K562 (cell line): ENCODE measurements at regions not wholly inside any gene's neighbourhood (a gene's known extent, or its start where the extent isn't known, plus 50 kb on each side); places are given as distances from the start of the nearest gene placed in this dataset.

Experiments
- ATAC-seq: fragments of 200-7000 bp; cut with Tn5 transposase; 3 replicates; pipeline ENCODE4 v1.9.1; 2020; ENCODE audit warnings: moderate library complexity
- BruUV-seq: library from RNA; stranded (reverse); fragments of 400-500 nt; replicated peaks from 2 replicates; lab custom pipeline; 2021; lab: Mats Ljungman, UMichigan
- CTCF ChIA-PET: fragments of 300-600 bp; formaldehyde crosslinking; extraction: SDS; loops from one replicate; lab custom pipeline; 2021; ENCODE audit warnings: low intra/inter-chr PET ratio; lab: Yijun Ruan, JAX
- POLR2A ChIA-PET: fragments of 300-600, 350-650 bp; sonication (Branson Sonifier 250); formaldehyde crosslinking; extraction: SDS; loops from one replicate; lab custom pipeline; 2021; ENCODE audit warnings: antibody characterized with exemption, inconsistent platforms; lab: Yijun Ruan, JAX
- DNase-seq, 4 experiments: peaks; one replicate each; pipeline versions ENCODE4 v3.0.0 to v3.0.0-alpha.2; 2011 to 2018; ENCODE audit warnings: low spot score in 3 of 4, mixed read lengths in 3 of 4; ENCODE audit errors: extremely low read depth in 1 of 4
- FAIRE-seq: peaks from 2 replicates; lab custom pipeline; 2011; peaks lifted over from hg19 to GRCh38; lab: Jason Lieb, UNC
- H2AFZ ChIP-seq: 2 replicates; pipeline ENCODE4 v1.6.0; 2011; ENCODE audit warnings: low read depth, low read length, control low read depth, inconsistent platforms
- H3K27ac ChIP-seq: fragments of 200-600 bp; 3 replicates; pipeline ENCODE4 v1.8.0; 2011; ENCODE audit warnings: low read depth, mild to moderate bottlenecking, control low read depth, inconsistent platforms, low read length, moderate library complexity, mixed read lengths; ENCODE audit errors: extremely low read depth
- H3K27me3 ChIP-seq, 2 experiments: fragments of 300-600 bp in 1 of 2; 2 replicates in 1 of 2; 3 replicates in 1 of 2; pipeline versions ENCODE4 v1.6.0 to v1.8.0; 2011; ENCODE audit warnings: inconsistent platforms in 2 of 2, low read length in 2 of 2, mild to moderate bottlenecking in 1 of 2, mixed read lengths in 1 of 2, moderate library complexity in 1 of 2; ENCODE audit not compliant: control insufficient read depth in 2 of 2, insufficient read depth in 2 of 2
- H3K36me3 ChIP-seq: fragments of 300-600 bp; 3 replicates; pipeline ENCODE4 v1.8.0; 2011; ENCODE audit warnings: mild to moderate bottlenecking, low read length, inconsistent platforms; ENCODE audit not compliant: control insufficient read depth, insufficient read depth
- H3K4me1 ChIP-seq, 2 experiments: fragments of 200-600 bp in 1 of 2; replicated peaks in 1 of 2; 2 replicates in 1 of 2; 3 replicates in 1 of 2; pipeline versions ENCODE4 v1.5.1 to v1.8.0; 2011; ENCODE audit warnings: inconsistent platforms in 2 of 2, low read length in 2 of 2, mild to moderate bottlenecking in 1 of 2, mixed read lengths in 1 of 2, moderate library complexity in 1 of 2; ENCODE audit not compliant: control insufficient read depth in 2 of 2, insufficient read depth in 2 of 2
- H3K4me2 ChIP-seq: 2 replicates; pipeline ENCODE4 v1.6.1; 2011; ENCODE audit warnings: low read length, control low read depth, inconsistent platforms, mixed read lengths; ENCODE audit not compliant: insufficient read depth
- H3K4me3 ChIP-seq: fragments of 200-600 bp; sonication (generic), shearing (Covaris generic); 2 replicates; pipeline ENCODE4 v1.5.1; 2016; ENCODE audit warnings: control low read depth, inconsistent platforms
- H3K79me2 ChIP-seq: fragments of 200-600 bp; 3 replicates; pipeline ENCODE4 v1.8.0; 2011; ENCODE audit warnings: low read length, inconsistent platforms; ENCODE audit not compliant: control insufficient read depth, insufficient read depth
- H3K9ac ChIP-seq, 2 experiments: 2 replicates each; pipeline versions ENCODE4 v1.6.0 to v1.6.1; 2011; ENCODE audit warnings: low read depth in 2 of 2, low read length in 2 of 2, control low read depth in 1 of 2, inconsistent platforms in 1 of 2, mild to moderate bottlenecking in 1 of 2, mixed read lengths in 1 of 2; ENCODE audit not compliant: insufficient read depth in 1 of 2
- H3K9me1 ChIP-seq: one replicate; pipeline ENCODE4 v1.6.0; 2011; ENCODE audit warnings: inconsistent platforms, mild to moderate bottlenecking, low read length, moderate library complexity; ENCODE audit not compliant: control insufficient read depth, insufficient read depth
- H3K9me3 ChIP-seq: replicated peaks from 2 replicates; pipeline ENCODE4 v1.5.1; 2011; ENCODE audit warnings: low read depth, low read length, inconsistent platforms; ENCODE audit not compliant: control insufficient read depth, insufficient read depth
- H4K20me1 ChIP-seq: replicated peaks from 2 replicates; pipeline ENCODE4 v1.6.1; 2011; ENCODE audit warnings: low read length, inconsistent platforms, mixed read lengths; ENCODE audit not compliant: control insufficient read depth, insufficient read depth
- NRF1 ChIP-seq, 2 experiments: fragments of 450-650 bp; IDR thresholded peaks in 1 of 2; conservative IDR thresholded peaks in 1 of 2; 2 replicates each; pipeline ENCODE4 v1.6.1; 2014; ENCODE audit warnings: mild to moderate bottlenecking in 2 of 2
- RAD51 ChIP-seq: fragments of 450-650 bp; IDR thresholded peaks from 2 replicates; pipeline ENCODE4 v1.7.1; 2016; ENCODE audit warnings: low read depth, mild to moderate bottlenecking, borderline replicate concordance
- SIN3B ChIP-seq: fragments of 450-650 bp; IDR thresholded peaks from 2 replicates; pipeline ENCODE4 v1.6.1; 2017; ENCODE audit warnings: low read depth, mild to moderate bottlenecking, moderate library complexity
- TFE3 ChIP-seq: fragments of 450-650 bp; formaldehyde crosslinking; IDR thresholded peaks from 2 replicates; pipeline ENCODE4 v1.4.0; 2020; ENCODE audit warnings: mild to moderate bottlenecking, mixed read lengths
- ZNF347 ChIP-seq: fragments of 450-650 bp; formaldehyde crosslinking; IDR thresholded peaks from 2 replicates; pipeline ENCODE4 v1.4.0; 2020; ENCODE audit warnings: low read depth, mild to moderate bottlenecking, moderate library complexity
- WGBS: fragments of 100-300 bp; shearing (Covaris generic); methylation state at CpG from one replicate; pipeline ENCODE4 v1.1.6; 2016; ENCODE audit warnings: low coverage, mixed read lengths; ENCODE audit not compliant: insufficient coverage; ENCODE audit errors: missing lambda C conversion rate; 5-methylcytosine and 5-hydroxymethylcytosine counted together
- in situ Hi-C: fragments of 300-500 bp; cut with MboI; formaldehyde crosslinking; loops from 4 replicates; pipeline ENCODE4 v1.15.0; 2018; ENCODE audit warnings: inconsistent platforms, mixed read lengths
- intact Hi-C: fragments of 100-400 bp; cut with micrococcal nuclease; formaldehyde crosslinking; loops from 2 replicates; pipeline ENCODE4 v1.14.2; 2022

- ChIA-PET CTCF (no interaction called here), POLR2A (no interaction called here)
- Histone ChIP-seq H4K20me1 (no peaks in the 10 kb centered on the region), H3K9me1 (no peaks in the 10 kb centered on the region), H3K36me3 (no peaks in the 10 kb centered on the region), H3K9me3 (no peaks in the 10 kb centered on the region; the same call in 1 of the 2 replicates), H3K27ac (no peak overlapping the region), H3K4me2 (no peak overlapping the region), H3K4me3 (no peak overlapping the region), H3K9ac (no peak overlapping the region), H2AFZ (no peak overlapping the region), H3K27me3 (no peaks in the 10 kb centered on the region), H3K4me1 (no peaks in the 10 kb centered on the region), H3K79me2 (no peaks in the 10 kb centered on the region)
- no TSS peak for BruUV-seq
- DNase-seq (no peak), FAIRE-seq (no peak), ATAC-seq (no peak)
- intact Hi-C loops = no loop called here
- in situ Hi-C loops = no loop called here
- TF ChIP-seq RAD51 (peak; percentile 58), SIN3B (no peak), TFE3 (peak; percentile 90), ZNF347 (CRISPR knock-in tag) (no peak), NRF1 (conservative IDR thresholded peaks at IDR 0.05 in 1 of 2, IDR thresholded peaks at IDR 0.05 in 1 of 2) (no peak)
- WGBS = 0% methylated on average over 3 of the region's 3 CpGs
These were observed 181.7 kb upstream of the MALRD1 start for GRCh38 chr10:18866852-18867251.
